T-helper 1 cell treated with Interleukin-12 subunit alpha and Interleukin-12 subunit beta and Interleukin-4 antibody, amounts not matched to agents 30 μg/mL and 1 μg/mL, for 36 hours (primary cell): ENCODE measurements at regions not wholly inside any gene's neighbourhood (a gene's known extent, or its start where the extent isn't known, plus 50 kb on each side); places are given as distances from the start of the nearest gene placed in this dataset.

Experiments
- H3K27ac Mint-ChIP-seq: one replicate; pipeline ENCODE4 v1.8.0; 2021; ENCODE audit warnings: mild to moderate bottlenecking, mixed read lengths
- H3K27me3 Mint-ChIP-seq: one replicate; pipeline ENCODE4 v1.8.0; 2021; ENCODE audit warnings: low read depth, mixed read lengths
- H3K36me3 Mint-ChIP-seq: one replicate; pipeline ENCODE4 v1.8.0; 2021; ENCODE audit warnings: low read depth, mixed read lengths
- H3K4me1 Mint-ChIP-seq: one replicate; pipeline ENCODE4 v1.8.0; 2021; ENCODE audit warnings: low read depth, mixed read lengths
- H3K4me3 Mint-ChIP-seq: one replicate; pipeline ENCODE4 v1.8.0; 2021; ENCODE audit warnings: mild to moderate bottlenecking, moderate library complexity, mixed read lengths
- H3K9me3 Mint-ChIP-seq: one replicate; pipeline ENCODE4 v1.8.0; 2021; ENCODE audit warnings: mixed read lengths

DNA sequence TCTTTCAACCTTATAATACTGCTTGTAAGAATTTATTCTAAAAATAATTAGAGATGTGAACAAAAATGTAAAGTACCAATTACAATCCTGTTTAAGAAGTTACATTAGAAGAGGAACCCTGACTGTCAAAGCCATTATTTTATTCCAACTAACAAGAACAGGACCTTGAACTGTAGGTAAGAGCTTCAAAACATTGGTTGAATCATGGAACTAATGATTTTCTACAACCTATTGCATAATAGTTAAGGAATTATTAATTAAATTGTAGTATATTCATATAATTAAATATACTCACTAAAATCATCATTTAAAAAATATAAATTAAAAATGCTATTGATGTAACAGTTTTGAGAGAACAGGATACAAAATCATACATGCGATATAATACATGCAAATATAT lies 649.4 kb upstream of the KIRREL3 start:
- no peak overlapping the region for H3K27ac Mint-ChIP-seq
- H3K4me1 Mint-ChIP-seq: no peaks in the 10 kb centered on the region
- no peaks in the 10 kb centered on the region for H3K36me3 Mint-ChIP-seq
- H3K9me3 Mint-ChIP-seq: no peaks in the 10 kb centered on the region
- H3K4me3 Mint-ChIP-seq: no peak overlapping the region
- no peaks in the 10 kb centered on the region for H3K27me3 Mint-ChIP-seq

DNA sequence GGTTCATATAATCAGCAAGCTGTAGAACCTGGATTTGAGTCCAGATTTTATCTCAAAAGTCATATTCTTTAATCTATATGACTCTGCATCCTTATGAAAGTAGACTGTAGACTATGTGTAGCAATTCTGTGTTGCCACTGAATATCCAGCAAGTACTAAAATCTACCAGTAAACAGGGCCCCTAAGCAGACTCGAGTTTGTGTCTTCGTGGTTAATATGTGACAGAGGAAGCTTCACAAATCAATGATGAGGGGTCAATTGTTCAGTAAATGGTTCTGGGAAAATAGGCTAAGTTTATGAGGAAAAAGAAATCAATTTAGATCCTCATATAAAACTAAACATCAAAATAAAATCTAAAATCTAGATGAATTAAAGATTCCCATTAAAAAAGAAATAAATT lies 648.5 kb upstream of the KIRREL3 start:
- H3K9me3 Mint-ChIP-seq: no peaks in the 10 kb centered on the region
- H3K4me3 Mint-ChIP-seq: no peak overlapping the region
- H3K36me3 Mint-ChIP-seq: no peaks in the 10 kb centered on the region
- H3K4me1 Mint-ChIP-seq: no peaks in the 10 kb centered on the region
- H3K27me3 Mint-ChIP-seq: no peaks in the 10 kb centered on the region
- H3K27ac Mint-ChIP-seq: no peak overlapping the region

DNA sequence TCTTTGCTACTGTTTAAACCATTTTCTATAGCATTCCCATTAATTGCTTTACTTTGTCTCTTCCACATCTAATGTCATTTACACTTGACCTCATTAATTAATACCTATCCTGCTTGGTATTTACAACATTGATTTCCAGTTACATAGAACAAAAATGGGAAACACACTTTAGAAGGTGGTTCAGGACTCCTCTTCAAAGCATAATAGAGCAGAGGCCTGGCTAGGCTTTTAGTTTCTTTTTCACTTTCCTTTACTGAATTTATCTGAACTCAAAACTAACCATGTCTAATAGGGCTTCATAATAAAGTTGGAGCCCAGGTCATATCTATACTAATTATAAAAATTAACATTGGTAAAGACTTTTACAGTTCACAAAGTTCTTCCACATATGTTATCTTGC lies 648.0 kb upstream of the KIRREL3 start:
- H3K36me3 Mint-ChIP-seq: no peaks in the 10 kb centered on the region
- H3K9me3 Mint-ChIP-seq: no peaks in the 10 kb centered on the region
- no peaks in the 10 kb centered on the region for H3K27me3 Mint-ChIP-seq

DNA sequence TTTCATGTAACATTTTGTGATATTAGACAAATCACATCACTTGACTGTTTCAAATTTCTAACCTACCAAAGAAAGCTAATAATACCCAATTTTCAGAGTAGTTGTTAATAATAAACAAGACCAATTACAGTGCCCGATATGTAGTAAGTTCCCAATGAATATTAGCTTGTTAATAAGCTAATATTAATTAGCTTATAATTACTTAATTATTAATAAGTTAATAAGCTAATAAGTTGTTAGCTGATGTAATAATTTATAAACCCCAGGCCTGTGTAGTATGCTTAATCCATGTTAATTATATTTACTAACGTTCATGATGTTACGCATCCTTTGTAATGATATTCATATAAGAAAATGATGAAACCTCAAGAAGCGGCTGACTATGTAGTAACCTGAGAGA lies 643.8 kb upstream of the KIRREL3 start:
- Mint-ChIP-seq H3K4me3 (no peak overlapping the region), H3K4me1 (no peaks in the 10 kb centered on the region), H3K9me3 (no peaks in the 10 kb centered on the region), H3K27ac (no peak overlapping the region), H3K27me3 (no peaks in the 10 kb centered on the region), H3K36me3 (no peaks in the 10 kb centered on the region)

More for the DNA sequence above, 648.0 kb upstream of the KIRREL3 start:
- Mint-ChIP-seq H3K4me3 (no peak overlapping the region), H3K4me1 (no peaks in the 10 kb centered on the region), H3K27ac (no peak overlapping the region)

DNA sequence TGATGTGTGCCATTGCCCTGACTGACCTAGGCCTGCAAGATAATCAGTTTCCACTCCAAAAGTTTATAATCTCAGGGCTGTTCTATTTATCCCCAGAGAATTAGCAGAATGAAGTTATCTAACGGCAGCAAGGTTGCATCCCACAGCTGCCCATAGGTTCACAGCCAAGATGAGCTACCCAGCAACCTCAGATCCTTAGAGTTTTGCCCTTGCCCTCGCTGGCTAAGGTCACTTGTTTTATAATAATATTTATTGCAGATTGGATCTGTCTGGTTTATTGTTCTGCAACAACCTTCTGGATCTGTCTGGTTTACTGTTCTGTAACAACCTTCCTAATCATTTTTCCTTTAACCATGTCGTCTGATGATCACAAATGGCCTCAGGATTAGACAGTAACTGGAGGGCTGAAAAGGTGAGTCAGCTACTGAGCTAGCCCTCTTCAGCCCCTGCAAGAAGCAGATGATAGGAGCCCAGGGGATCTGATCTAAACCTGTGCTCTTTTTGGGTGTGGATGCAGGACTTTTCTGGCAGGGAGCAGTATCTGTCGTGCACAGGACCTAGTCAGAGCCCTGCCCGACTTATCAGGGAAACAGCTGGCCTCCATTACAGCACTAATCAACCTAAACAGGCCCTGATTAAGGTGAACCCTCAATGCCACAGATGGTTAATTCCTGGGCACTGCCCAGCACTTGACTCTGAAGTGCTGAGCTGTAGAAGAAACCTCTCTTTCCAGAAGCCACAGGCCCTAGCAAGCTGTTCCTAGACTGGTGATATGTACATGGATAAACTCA lies 642.9 kb upstream of the KIRREL3 start:
- H3K4me3 Mint-ChIP-seq: no peak overlapping the region
- H3K27ac Mint-ChIP-seq: no peak overlapping the region
- no peaks in the 10 kb centered on the region for H3K27me3 Mint-ChIP-seq
- H3K4me1 Mint-ChIP-seq: no peaks in the 10 kb centered on the region
- no peaks in the 10 kb centered on the region for H3K9me3 Mint-ChIP-seq
- no peaks in the 10 kb centered on the region for H3K36me3 Mint-ChIP-seq

DNA sequence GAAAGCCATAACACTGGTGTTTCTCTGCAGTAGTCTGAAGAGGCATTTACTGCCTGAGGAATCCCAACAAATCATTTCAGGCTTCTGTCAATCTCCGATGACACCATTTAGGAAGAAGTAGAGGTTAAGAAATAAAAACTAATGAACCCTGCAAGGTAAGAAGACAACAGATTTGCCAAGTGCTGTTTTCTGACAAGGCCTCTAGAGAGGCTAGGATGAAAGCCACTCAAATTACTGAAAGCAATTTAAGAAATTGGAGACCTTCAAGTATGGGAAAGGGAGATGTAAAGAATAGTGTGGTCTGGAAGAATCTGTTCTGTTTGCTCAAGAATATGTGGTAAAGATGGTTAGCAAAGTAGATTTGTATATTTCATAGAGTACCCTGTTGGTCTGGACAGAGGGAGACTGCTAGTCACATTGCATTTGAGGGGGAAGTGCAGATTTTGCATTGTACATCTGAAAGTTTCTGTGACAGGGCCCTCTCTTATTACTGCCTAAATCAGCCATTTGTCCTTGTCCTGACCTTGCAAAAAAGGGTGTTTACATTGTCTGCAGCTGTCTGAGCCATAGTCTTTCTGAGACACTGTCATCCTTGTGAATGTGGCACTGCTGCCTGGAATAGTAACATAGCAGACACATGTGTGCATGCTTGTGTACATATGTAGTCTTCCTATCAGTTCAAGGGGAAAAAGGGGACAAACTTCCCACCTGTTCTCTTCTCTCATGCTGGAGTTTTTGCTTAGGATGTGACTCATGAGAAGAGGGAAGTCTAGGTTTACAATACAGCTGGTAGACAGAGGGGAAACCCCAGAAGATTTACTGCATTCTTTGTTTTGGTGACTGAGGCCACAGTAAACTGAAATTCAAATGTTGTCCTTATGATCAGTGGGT lies 640.2 kb upstream of the KIRREL3 start:
- no peak overlapping the region for H3K4me3 Mint-ChIP-seq
- no peak overlapping the region for H3K27ac Mint-ChIP-seq
- no peaks in the 10 kb centered on the region for H3K9me3 Mint-ChIP-seq
- no peaks in the 10 kb centered on the region for H3K27me3 Mint-ChIP-seq
- no peaks in the 10 kb centered on the region for H3K36me3 Mint-ChIP-seq
- no peaks in the 10 kb centered on the region for H3K4me1 Mint-ChIP-seq

DNA sequence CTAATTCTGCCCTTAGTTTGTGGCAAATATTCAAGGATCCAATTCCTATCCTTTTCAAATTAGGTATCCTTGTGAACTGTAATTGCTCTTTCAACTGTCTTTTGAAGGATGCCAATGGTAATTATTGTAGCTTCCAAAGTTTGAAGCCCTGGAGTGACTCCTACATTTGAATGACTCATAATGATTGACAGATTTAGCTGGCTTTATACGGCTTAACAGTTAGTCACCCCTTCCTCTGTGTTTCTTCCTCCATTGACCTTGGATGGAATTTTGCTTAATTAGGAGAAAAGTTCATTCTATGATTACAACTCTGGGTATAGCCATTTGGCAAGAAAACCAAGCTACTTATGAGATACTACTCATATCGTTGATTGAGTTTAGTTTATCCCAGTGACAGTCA lies 639.3 kb upstream of the KIRREL3 start:
- H3K4me1 Mint-ChIP-seq: no peaks in the 10 kb centered on the region
- no peaks in the 10 kb centered on the region for H3K27me3 Mint-ChIP-seq
- H3K27ac Mint-ChIP-seq: no peak overlapping the region
- no peaks in the 10 kb centered on the region for H3K36me3 Mint-ChIP-seq
- H3K4me3 Mint-ChIP-seq: no peak overlapping the region
- H3K9me3 Mint-ChIP-seq: no peaks in the 10 kb centered on the region

DNA sequence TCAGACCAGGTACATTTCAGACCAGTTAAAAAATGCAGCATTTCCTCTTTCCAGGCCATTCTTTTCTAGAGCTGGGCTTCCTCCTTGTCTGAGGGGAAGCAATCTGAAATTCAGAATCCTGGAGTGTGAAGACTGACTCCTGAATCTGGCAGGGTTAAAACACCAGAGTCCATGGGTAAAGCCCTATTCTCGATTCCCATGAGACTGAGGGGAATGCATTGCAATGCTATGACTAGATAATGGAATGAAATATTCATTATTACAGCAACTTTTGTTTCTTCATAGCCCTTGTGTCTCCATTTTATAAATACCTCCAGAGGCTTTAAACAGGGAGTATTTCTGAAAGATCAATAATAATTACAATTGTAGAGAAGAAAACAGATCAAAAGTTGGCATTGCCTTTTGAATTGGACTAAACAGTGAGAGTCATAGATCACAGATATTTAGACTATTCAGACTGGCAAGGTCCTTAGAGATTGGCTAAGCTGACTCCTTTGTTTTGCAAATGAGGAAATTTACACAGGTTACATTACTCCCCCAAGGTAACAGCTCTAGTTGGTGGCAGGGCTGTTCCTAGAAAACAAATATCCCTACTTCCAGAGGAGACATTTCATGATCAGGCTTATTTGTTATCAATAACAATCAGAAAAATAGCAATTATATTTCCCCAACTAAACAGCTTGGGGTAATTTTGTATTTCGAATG lies 632.6 kb upstream of the KIRREL3 start:
- H3K36me3 Mint-ChIP-seq: no peaks in the 10 kb centered on the region
- H3K27me3 Mint-ChIP-seq: no peaks in the 10 kb centered on the region
- H3K4me1 Mint-ChIP-seq: no peaks in the 10 kb centered on the region
- H3K9me3 Mint-ChIP-seq: no peaks in the 10 kb centered on the region
- no peak overlapping the region for H3K4me3 Mint-ChIP-seq
- H3K27ac Mint-ChIP-seq: no peak overlapping the region

DNA sequence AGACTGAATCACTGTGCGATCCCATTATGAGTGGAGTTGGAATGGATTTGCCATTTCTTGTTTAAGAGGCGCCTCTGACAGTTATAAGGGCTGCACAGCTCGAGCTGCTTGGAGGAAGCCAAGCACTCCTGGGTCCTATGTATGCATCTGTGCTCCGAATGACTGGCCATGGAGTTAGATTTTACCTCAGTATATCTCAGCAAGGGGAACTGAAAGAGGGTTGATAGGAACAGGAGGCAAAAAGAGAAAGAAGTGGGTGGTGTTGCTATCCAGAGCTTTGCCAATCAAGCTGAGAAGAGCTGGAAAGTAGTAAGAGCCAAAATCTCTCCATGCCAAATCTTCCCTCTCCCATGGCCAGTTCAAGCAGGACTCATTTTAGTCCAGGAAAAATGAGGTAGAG lies 632.0 kb upstream of the KIRREL3 start:
- no peaks in the 10 kb centered on the region for H3K4me1 Mint-ChIP-seq
- H3K27me3 Mint-ChIP-seq: no peaks in the 10 kb centered on the region
- no peaks in the 10 kb centered on the region for H3K36me3 Mint-ChIP-seq
- no peaks in the 10 kb centered on the region for H3K9me3 Mint-ChIP-seq
- no peak overlapping the region for H3K27ac Mint-ChIP-seq
- H3K4me3 Mint-ChIP-seq: no peak overlapping the region

DNA sequence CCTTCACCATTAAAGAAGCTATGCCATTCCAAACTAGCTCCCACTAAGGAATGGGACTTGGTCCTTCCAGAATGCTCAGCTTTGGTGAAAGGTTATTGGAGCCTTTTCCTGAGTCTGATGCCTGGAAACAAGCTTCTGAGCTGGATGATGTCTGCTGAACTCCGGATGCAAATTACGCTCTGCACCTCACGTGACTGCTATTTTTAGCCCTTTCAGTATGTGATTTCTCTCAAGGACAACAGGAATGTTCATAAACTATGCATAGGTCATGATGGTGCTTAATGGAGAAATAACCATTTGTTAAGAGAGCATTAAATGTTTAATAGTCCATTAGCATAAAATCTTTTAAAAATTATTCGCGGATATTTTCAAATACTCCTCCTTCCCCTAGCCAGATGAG lies 631.4 kb upstream of the KIRREL3 start:
- no peaks in the 10 kb centered on the region for H3K27me3 Mint-ChIP-seq
- H3K27ac Mint-ChIP-seq: no peak overlapping the region
- no peaks in the 10 kb centered on the region for H3K9me3 Mint-ChIP-seq
- H3K4me1 Mint-ChIP-seq: no peaks in the 10 kb centered on the region
- H3K4me3 Mint-ChIP-seq: no peak overlapping the region
- no peaks in the 10 kb centered on the region for H3K36me3 Mint-ChIP-seq

DNA sequence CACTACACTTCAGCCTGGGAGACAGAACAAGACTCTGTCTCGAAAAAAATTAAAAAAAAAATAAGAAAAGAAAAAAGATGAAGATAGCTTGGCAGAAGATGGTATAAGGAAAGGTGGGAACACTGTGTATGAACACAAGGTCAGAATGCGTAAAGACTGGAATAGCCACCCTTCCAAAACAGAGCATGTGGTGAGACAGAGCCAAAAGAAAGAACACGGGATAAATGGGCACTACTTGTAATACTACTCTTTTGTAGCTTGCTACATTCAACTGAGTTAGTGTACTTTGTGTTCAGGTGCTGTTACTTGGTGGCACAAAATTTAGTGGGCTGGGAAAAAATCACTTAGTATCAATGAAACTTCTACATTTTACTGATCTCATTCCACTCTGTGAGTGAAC lies 628.6 kb upstream of the KIRREL3 start:
- Mint-ChIP-seq H3K27ac (no peak overlapping the region), H3K4me3 (no peak overlapping the region), H3K27me3 (no peaks in the 10 kb centered on the region), H3K4me1 (no peaks in the 10 kb centered on the region), H3K36me3 (no peaks in the 10 kb centered on the region), H3K9me3 (no peaks in the 10 kb centered on the region)

DNA sequence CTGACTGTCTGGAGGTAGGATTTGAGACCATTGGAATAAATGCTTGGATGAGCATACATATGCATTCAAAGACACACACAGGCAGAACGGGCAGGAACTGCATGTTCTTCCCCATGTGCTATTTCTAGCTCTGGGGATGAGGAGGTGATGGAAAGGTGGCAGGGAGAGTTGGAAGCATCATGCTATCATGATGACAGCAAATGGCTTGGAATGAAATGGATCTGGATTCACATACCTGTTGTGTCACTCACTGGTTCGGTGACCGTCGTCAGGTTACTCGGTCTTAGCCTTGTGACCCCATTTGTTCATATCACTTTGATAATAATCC lies 627.9 kb upstream of the KIRREL3 start:
- Mint-ChIP-seq H3K27me3 (no peaks in the 10 kb centered on the region), H3K4me3 (no peak overlapping the region), H3K36me3 (no peaks in the 10 kb centered on the region), H3K4me1 (no peaks in the 10 kb centered on the region), H3K9me3 (no peaks in the 10 kb centered on the region), H3K27ac (no peak overlapping the region)

DNA sequence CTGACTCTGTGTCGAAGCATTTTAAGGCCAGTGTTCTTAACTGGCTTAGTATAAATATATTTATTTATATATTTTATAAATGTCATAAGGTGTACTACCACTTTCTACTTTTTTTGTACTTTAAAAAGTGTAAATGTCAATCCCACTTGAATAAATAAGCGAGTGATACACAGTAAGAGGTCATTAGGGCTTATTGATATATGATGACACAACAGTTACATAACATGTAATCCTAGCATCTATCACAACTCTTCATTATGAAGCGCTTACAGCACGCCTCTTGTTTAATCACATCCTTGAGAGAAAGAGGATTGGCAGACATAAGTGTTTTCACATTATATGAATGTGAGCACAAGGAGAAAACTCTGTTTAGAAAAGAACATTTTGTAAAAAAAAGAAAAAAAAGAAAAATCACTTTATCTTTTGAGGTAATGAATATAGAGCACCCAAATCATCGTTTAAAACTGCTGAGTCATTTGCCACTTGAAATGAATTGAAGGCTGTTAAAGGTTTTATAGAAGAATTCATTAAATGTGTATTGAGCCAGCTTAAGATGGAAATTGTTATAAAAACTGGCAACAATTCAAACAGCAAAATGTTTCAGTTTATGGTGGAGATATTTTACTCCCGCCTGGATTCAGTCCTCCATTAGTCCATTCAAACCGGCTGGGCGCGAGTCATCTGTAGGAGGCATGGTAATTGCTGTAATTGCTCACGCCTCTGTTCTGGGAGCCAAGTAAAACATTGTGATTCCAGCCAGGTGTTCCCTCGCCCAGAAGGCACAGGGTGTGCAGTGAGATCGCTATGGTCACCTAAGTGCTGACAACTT lies 627.3 kb upstream of the KIRREL3 start:
- H3K27me3 Mint-ChIP-seq: no peaks in the 10 kb centered on the region
- H3K9me3 Mint-ChIP-seq: no peaks in the 10 kb centered on the region
- no peak overlapping the region for H3K27ac Mint-ChIP-seq
- H3K36me3 Mint-ChIP-seq: no peaks in the 10 kb centered on the region
- no peak overlapping the region for H3K4me3 Mint-ChIP-seq
- no peaks in the 10 kb centered on the region for H3K4me1 Mint-ChIP-seq

DNA sequence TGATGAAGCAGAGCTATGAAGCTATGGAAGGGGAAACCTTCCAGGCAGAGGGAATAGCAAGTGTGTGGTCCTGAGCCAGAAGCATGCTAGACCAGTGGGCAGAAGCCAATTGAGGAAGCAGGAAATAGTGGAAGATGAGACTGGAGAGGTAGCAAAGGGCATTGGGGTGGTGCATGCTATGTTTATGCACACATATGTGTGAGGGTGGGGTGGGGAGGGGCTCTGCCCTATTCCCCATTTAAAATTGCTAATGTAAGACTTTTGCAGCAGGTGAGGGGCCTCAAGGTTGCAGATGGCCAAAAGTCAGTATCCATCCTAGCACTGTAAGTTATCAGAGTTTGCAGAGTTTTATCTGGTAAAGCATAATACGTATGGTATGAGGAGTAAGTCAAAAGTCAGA lies 626.6 kb upstream of the KIRREL3 start:
- no peaks in the 10 kb centered on the region for H3K4me1 Mint-ChIP-seq
- H3K9me3 Mint-ChIP-seq: no peaks in the 10 kb centered on the region
- H3K36me3 Mint-ChIP-seq: no peaks in the 10 kb centered on the region
- H3K4me3 Mint-ChIP-seq: no peak overlapping the region
- H3K27ac Mint-ChIP-seq: no peak overlapping the region
- H3K27me3 Mint-ChIP-seq: no peaks in the 10 kb centered on the region
